GM19035 (cell line): ENCODE measurements at regions not wholly inside any gene's neighbourhood (a gene's known extent, or its start where the extent isn't known, plus 50 kb on each side); places are given as distances from the start of the nearest gene placed in this dataset.
"Not testable (repeated sequence)": the region's sequence is repeated elsewhere in the genome, so short reads cannot be mapped to it uniquely, and the experiment has no call there.

ENCODE experiments used
- ATAC-seq: cut with Tn5 transposase; IDR thresholded peaks from one replicate; pipeline ENCODE4 v1.9.1; 2021; ENCODE audit not compliant: unreplicated experiment

DNA sequence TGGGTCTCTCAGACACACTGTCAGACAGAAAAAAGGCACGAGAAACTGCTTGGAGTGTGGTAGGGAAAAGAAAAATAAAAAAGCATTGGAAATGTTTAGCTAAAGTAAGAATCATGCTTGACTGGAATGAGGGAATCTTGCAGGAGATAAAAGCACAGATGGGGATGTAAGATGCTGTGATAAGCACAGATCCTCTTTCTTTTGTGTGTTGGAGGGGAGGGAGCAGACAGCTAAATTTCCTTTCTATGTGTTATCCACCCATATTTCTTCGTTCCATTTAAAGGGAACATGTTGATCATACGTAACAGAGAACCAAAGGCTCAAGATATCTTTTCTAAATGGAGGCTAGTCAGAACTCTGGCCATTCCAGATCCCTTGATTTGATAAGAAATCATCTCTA, 614.0 kb upstream of the LCORL start:
- ATAC-seq, result no peak

DNA sequence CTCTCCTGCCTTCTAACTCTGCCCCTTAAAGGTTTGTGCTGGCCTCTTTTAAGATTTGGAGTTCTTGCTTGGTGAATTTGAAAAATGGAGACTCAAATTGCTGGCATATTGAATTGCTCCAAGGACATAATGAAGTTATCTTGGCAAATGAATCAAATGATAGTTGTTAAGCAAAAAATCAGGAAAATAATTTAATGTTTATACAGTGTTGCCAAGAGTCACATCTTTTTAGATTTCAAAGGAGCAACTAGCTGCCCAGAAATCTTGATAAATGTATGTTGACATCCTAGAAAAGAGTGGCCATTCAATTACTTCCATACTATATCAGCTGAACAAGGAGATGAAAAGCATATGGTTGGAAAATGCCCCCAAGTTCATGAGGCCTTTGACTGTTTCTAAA, 610.0 kb upstream of the LCORL start:
- no peak for ATAC-seq

DNA sequence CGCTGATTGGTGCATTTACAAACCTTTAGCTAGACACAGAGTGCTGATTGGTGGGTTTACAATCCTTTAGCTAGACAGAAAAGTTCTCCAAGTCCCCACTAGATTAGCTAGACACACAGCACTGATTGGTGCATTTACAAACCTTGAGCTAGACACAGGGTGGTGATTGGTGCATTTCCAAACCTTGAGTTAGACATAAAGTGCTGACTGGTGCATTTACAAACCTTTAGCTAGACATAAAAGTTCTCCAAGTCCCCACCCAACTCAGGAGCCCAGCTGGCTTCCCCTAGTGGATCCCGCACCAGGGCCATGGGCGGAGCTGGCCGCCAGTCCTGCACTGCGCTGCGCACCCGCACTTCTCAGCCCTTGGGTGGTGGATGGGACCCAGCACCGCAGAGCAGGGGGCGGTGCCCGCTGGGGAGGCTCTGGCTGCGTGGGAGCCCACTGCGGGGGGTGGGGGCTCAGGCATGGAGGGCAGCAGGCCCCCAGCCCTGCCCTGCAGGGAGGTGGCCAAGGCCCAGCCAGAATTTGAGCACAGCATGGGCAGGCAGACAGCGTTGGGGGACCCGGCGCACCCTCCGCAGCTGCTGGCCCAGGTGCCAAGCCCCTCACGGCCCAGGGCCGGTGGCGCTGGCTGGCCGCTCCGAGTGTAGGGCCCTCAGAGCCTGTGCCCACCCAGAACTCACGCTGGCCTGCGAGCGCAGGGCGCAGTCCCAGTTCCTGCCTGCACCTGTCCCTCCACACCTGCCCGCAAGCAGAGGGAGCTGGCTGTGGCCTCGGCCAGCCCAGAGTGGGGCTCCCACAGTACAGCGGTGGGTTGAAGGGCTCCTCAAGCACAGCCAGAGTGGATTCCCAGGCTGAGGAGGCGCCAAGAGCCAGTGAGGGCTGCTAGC, 608.9 kb upstream of the LCORL start:
- ATAC-seq, result no peak

DNA sequence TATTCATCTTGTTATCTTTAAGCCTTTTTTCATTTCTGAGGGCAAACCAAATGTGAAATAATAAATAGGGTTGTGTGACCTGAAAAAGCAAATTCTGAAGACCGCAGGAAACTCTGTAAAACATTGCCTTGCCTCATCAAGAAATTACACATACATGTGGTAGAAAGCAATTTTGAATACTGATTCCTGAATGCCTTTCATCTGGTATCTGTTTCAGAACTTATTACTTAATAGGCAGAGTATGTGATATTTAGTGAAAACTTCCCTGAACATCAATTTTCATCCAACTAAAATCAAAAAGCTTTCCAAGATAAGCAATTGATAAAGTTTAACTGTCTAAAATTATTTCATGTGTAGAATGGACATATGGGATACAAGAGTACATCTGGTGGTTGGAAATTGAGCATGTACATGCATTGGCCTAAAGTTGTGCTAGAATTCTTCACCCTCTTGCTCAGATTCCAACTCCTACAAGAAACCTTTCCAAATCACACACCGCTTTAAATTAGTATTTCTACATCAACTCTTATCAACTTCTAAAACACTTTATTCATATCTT, 606.0 kb upstream of the LCORL start:
- ATAC-seq, result no peak

DNA sequence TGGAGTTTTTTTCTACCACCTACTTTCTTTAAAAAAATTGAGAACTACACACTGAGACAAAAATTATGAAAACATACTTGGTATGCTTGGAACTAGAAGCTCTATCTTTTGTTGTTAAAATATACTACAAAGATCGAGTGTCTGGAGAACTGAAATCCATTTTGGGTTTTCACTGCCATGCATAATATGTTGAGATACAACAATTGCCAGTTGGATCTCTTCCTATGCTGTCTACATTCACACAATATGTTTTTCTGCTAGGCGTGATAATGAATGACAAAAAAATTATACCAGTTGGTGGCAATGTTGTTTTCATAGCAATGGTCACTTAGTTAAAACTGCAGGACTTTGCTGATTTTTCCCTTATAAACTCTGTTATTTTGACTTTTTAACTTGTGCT, 605.4 kb upstream of the LCORL start:
- no peak for ATAC-seq

DNA sequence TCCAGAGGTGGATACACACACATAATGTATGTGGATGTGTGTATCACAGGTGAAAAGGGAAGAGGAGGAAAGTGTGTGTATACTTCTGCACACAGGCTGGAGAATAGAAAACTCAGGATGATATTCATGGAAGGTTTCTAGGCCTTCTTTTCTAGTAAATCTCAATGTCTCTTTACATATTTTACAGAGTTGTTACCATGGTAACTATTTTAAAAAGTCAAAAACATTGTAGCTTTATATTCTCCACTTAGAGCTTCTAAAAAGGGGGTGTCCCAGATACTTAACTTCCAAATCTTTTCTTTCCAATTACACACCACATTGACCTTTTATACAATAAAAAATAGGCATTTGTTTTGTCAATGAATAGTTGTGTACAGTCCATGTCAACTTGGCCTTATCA, 604.8 kb upstream of the LCORL start:
- no peak for ATAC-seq

DNA sequence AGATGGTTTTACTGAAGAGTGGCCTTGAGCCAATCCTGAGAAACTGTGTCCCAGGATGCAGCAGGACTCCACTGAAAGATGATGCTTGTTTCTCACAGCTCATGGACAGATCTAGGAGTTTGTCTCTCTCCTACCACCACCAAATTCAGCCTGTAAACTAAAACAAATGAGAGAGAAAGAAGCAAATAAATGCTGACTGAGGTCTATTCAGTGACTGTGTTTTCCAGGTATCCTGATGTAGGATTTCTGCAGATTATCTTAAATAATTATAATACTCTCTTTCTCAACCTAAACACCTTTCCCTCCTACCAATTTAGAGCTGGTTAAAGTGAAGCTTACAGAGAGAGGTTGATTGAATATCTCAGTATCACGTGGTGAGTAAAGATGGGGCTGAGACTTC, 599.6 kb upstream of the LCORL start:
- ATAC-seq, result no peak

DNA sequence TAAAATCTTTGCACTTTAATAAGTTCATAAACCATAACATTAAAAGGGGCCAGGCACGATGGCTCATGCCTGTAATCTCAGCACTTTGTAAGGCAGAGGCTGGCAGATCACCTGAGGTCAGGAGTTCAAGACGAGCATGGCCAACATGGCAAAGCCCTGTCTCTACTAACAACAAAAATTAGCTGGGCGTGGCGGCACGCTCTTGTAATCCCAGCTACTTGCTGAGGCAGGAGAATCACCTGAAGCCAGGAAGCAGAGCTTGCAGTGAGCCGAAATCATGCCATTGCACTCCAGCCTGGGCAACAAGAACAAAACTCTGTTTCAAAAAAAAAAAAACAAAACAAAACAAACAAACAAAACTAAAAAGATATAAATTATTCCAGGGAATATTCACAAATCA, 595.2 kb upstream of the LCORL start:
- ATAC-seq, result no peak

DNA sequence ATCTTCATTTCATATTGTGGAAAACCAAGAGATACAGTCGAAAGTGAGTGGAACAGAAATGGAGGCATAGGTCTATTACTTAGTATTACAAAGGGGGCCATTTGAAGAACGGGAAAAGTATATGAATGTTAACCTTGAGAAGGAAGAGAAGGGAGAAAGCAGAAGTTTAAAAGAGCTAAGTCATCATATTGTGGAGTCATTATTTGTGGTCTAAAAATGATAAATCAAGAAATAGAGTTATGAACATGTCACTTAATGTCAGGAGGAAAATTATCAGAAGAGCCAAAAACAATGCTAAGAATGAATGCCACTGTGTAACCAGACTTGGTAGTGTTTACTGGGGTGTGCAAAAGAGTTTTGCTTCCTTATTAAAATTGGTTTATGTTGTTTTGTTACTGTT, 589.5 kb upstream of the LCORL start:
- ATAC-seq, result no peak

DNA sequence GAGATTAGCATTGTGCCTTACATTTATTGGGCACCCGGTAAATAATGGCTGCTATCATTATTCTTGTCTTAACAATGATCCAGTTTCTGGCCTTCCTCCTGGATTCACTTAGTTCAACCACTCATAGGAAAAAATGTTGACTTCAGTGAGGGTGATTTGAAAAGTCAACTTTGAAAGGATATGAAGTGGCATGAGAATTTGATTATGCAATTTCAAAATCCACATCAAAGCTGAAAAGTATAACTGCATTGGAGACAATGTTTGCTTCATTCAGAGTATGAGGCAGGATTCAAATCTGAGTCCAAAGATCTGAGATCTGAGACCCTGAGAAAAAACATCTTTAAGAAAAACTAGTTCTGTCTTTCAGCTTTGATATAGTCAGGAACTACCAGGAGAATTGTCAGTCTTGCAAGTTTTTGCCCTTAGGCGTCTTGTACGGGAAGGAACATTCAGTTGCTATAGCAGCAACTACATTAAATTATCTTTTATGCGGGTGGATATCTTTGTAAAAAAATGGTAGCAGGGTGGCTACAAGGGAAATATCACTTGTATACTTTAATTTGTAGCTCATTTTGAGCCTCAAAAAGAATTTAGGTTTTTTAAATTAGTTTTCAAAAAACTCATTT, 587.5 kb upstream of the LCORL start:
- no peak for ATAC-seq

DNA sequence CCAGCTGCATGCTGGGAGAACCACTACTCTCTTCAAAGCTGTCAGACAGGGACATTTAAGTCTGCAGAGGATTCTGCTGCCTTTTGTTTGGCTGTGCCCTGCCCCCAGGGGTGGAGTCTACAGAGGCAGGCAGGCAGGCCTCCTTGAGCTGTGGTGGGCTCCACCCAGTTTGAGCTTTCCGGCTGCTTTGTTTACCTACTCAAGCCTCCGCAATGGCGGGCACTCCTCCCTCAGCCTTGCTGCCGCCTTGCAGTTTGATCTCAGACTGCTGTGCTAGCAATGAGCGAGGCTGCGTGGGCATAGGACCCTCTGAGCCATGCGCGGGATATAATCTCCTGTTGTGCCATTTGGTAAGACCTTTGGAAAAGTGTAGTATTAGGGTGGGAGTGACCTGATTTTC, 581.1 kb upstream of the LCORL start:
- ATAC-seq, result not testable (repeated sequence)

DNA sequence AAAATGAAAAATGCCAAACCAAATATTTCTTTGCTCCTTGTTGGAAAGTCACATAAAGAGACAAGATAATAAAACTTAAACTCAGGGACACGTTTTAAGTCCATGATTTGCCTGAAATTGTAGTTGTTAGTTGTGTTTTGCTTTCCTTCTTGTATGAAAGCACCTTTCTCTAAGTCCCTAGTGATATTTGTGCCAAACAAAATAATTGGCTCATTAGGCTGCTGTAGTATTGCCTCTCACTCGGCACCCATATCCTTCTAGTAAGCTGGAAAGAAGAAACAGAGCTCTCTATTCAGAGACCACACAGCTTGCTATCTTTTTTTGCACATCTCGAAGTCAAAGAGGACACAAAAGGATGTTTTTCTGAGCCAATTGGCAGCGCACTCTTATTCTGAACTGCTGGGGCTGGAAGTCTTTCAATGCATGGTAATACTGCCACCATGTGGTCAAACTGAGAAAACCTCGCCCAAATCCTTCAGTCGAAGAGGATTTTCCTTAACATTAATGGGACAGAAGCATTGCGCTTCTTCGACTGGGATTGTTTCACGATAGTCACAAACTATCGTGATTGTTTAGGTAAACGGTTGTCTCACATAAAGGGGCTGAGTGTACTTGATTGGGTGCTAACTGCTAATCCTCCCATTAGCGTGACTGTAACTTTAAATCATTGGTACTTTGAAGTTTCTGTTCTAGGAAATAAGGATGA, 571.9 kb upstream of the LCORL start:
- ATAC-seq, result peak; percentile 83

DNA sequence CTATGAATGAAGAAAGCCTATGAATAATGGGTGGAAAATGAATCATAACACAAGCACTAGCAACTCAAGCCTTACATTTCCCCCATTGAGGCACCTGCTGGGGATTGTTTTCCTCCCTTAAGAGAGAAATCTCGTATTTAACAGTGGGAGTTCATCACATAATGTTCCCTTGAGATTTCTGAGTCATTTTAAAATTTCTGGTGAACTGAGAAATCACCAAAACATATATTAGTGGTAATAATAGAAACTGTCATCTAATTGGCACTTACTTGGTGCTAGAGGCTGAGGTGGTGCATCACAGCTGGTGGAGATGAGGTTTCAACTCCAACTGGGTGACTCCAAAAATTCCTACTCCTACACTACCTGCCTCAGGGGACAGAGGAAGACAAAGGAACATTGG, 561.3 kb upstream of the LCORL start:
- ATAC-seq, result no peak

DNA sequence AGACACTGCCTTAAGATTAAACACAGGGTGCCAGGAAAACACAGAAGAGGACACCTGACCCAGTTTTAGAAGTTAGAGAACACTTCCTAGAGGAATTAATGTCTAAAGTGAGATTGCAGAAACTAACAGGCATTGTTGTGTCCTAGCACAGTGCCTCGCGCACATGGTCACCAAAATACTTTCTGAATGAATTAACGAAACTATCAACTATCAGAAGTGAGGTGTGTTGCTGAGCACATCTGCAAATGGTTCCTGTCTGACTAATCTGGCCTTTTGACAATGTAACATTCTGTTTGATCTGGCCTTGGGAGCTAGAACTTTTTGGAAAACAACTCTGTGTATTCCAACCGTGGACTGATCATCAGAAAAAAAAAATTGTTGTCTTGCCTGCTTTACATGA, 556.8 kb upstream of the LCORL start:
- ATAC-seq, result no peak

DNA sequence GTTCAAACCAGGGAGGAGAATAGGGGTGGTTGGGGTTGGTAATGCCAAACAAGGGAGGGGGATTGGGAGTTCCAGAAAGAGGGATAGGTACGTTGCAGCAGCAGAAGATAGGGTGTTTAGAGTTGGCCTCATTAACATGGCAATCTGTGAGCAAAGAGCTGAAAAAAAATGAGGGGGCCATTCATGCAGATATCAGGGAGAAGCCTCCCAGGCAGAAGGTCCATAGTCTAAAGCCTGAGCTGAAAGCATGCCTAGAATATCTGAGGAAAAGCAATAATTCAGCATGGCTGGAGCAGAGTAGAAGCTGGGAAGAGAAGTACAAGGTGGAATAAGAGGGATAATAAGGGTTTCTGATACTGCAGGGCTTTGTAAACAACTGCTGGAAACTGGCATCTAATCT, 550.9 kb upstream of the LCORL start:
- ATAC-seq, result no peak

DNA sequence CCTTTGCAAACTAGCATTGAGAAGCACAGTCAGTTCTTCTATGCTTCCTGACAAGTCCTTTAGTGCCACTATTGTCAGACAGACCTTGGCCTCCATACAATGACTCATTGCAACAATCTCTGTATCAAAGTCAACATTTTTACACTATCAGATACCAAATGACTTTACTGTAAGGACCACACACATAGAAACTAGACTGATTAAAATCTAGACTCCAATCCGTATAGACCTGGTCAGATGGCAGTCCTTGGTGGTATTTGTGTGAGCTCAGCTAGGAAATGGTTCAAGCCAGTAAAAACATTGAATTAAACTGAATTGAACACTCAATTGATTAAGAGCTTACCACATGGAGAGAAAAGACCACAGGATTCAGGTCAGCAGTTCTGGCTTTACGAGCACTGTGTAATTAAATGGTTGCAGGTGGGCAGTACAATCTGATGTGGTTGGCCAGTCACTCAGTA, 549.8 kb upstream of the LCORL start:
- no peak for ATAC-seq

DNA sequence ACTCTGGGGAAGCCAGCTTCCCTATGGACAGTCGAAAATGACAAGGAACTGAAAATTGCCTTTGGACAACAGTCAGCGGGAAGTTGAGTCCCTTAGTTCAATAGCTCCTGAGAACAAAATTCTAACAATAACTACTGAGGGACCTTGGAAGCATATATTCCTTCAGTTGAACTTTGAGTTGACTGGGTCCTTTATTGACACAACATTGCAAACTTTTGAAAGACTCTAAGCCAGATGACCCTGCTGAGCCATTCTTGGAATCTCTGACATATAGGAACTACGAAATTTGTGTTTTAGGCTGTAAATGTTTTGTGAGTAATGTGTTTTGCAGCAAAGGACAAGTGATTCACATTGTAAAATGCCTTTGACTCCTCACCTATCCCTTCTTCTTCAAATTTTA, 548.8 kb upstream of the LCORL start:
- ATAC-seq, result no peak

DNA sequence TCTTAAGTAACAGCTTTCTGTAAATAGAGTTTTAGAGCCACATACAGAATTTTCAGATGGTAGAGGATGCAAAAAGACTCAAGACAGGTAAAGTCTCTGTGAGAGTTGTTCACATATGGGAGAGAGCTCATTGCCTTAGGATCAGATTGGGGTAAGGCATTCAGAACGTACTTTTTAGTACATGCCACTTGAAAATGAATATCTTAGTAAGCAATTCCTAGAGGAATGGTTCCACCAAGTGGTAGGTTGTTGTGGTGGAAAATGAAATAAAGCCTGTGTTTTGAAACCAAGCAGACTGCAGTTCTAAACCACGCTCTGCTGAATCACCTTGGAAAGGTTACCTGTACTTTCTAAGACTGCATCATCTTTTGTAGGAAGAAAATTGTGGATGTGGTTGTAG, 547.0 kb upstream of the LCORL start:
- no peak for ATAC-seq

DNA sequence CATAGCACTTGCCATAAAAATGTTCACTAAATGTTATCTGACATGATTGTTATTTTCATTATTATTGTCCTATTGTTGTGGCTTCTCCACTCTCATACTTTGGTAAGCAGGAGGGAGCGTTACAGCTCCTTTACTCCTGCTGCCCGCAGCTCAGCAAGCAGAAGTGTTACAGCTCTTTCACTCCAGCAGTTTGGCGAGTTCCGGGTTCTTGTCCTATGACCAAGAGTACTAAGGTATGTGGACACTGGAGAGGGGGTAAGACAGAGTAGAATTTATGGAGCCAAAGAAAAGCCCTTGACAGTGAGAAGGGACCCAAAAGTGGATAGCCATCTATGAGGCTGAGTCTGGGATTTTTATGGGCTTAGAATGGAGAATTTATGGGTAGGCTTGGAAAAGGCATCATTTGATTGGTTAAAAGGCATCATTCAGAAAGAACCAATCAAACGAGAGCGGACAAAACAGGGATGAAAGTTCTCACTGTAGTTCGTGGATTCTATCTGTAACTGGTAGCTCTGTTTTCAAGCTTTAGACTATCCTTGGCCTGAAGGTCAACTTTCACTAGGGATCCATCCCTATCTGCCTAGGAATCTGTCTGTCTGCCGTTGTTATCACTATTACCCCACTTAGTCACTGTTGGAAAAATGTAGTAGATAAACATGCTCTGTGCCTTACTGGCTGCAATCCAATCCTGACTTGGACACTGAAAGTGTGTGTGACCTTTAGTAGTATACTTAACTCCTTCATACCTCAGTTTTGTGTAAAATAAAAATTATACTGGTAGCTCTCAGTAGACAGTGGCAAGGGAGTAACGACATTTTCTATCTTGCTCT, 545.6 kb upstream of the LCORL start:
- ATAC-seq, result no peak

DNA sequence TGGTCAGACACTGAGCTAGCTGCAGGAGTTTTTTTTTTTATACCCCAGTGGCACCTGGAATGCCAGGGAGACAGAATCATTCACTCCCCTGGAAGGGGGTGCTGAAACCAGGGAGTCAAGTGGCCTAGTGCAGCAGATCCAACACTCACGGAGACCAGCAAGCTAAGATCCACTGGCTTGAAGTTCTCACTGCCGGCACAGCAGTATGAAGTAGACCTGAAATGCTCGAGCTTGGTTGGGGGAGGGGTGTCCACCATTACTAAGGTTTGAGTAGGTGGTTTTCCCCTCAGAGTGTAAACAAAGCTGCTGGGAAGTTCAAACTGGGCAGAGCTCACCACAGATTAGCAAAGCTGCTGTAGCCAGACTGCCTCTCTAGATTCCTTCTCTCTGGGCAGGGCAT, 537.9 kb upstream of the LCORL start:
- ATAC-seq, result no peak

DNA sequence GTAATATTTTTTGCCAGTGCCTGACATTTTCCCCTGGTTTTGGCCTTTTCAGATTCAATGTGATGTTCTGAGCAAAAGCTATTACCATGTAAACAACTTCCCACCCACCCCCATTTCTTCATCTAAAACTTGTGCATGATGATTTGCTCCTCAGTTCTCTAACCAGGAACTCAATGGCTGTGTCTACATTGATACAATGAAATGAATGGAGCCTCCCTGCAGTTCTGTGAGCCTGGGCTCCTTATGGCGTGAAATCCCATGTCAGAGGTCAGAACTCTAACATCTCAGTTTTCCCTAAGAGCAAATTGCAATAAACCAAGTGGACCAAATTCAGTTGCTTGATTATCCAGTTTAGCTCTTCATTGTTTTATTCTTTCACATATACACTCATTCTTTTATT, 534.8 kb upstream of the LCORL start:
- ATAC-seq, result no peak
